RWPE2 (cell line): ENCODE measurements at regions not wholly inside any gene's neighbourhood (a gene's known extent, or its start where the extent isn't known, plus 50 kb on each side); places are given as distances from the start of the nearest gene placed in this dataset.

Source experiments
- ATAC-seq: fragments of 200-7000 bp; cut with Tn5 transposase; 3 replicates; pipeline ENCODE4 v1.9.1; 2021; ENCODE audit warnings: low read depth
- DNase-seq: peaks from one replicate; pipeline ENCODE4 v3.0.0-alpha.2; 2020; ENCODE audit warnings: low spot score
- H3K27ac ChIP-seq: fragments of 450-650 bp; 2 replicates; pipeline ENCODE4 v1.5.1; 2017; ENCODE audit warnings: mild to moderate bottlenecking; ENCODE audit not compliant: poor library complexity, severe bottlenecking
- H3K27me3 ChIP-seq: fragments of 250-450 bp; sonication (Bioruptor Pico); 2 replicates; pipeline ENCODE4 v1.5.1; 2021; ENCODE audit warnings: mild to moderate bottlenecking, moderate library complexity; ENCODE audit not compliant: insufficient read depth, poor library complexity, severe bottlenecking
- H3K36me3 ChIP-seq: fragments of 250-450 bp; sonication (Bioruptor Pico); 2 replicates; pipeline ENCODE4 v1.5.1; 2020; ENCODE audit warnings: low read depth, mild to moderate bottlenecking, moderate library complexity
- H3K4me1 ChIP-seq: fragments of 250-450 bp; sonication (Bioruptor Pico); 2 replicates; pipeline ENCODE4 v1.5.1; 2021; ENCODE audit warnings: mild to moderate bottlenecking, moderate library complexity; ENCODE audit not compliant: insufficient read depth, poor library complexity, severe bottlenecking
- H3K4me3 ChIP-seq: fragments of 250-450 bp; sonication (Bioruptor Pico); 2 replicates; pipeline ENCODE4 v1.5.1; 2021; ENCODE audit warnings: mild to moderate bottlenecking, moderate library complexity; ENCODE audit not compliant: severe bottlenecking
- H3K9me3 ChIP-seq: fragments of 250-450 bp; sonication (Bioruptor Pico); 2 replicates; pipeline ENCODE4 v1.5.1; 2021; ENCODE audit warnings: mild to moderate bottlenecking, moderate library complexity; ENCODE audit not compliant: severe bottlenecking
- CTCF ChIP-seq: fragments of 450-650 bp; IDR thresholded peaks from one replicate; pipeline ENCODE4 v1.5.1; 2017; ENCODE audit warnings: mild to moderate bottlenecking, moderate library complexity; ENCODE audit not compliant: poor library complexity, severe bottlenecking

- Histone ChIP-seq H3K27me3 (no peaks in the 10 kb centered on the region), H3K36me3 (no peaks in the 10 kb centered on the region), H3K27ac (no peak overlapping the region), H3K4me1 (peaks cover 5% of the 10 kb centered on the region), H3K9me3 (no peaks in the 10 kb centered on the region), H3K4me3 (no peak overlapping the region)
- ATAC-seq: no peak
- no peak for TF ChIP-seq CTCF
- no peak for DNase-seq
These were observed 430.9 kb upstream of the ZNF608 start for GRCh38 chr5:125177340-125177739.

GRCh38 chr5:125179612-125180011, 433.2 kb upstream of the ZNF608 start:
- H3K4me3 ChIP-seq: no peak overlapping the region

GRCh38 chr5:125180231-125180829, 433.9 kb upstream of the ZNF608 start:
- no peak for ATAC-seq
- H3K27ac ChIP-seq: no peak overlapping the region

More at GRCh38 chr5:125179612-125180011, 433.2 kb upstream of the ZNF608 start:
- H3K36me3 ChIP-seq: no peaks in the 10 kb centered on the region
- H3K27me3 ChIP-seq: no peaks in the 10 kb centered on the region
- ATAC-seq (no peak), DNase-seq (no peak)
- no peak overlapping the region for H3K27ac ChIP-seq
- H3K4me1 ChIP-seq: peaks cover 5% of the 10 kb centered on the region
- no peaks in the 10 kb centered on the region for H3K9me3 ChIP-seq
- TF ChIP-seq CTCF: no peak

GRCh38 chr5:125181159-125181558, 434.7 kb upstream of the ZNF608 start:
- TF ChIP-seq CTCF: no peak
- H3K4me3 ChIP-seq: no peak overlapping the region
- no peaks in the 10 kb centered on the region for H3K9me3 ChIP-seq
- ATAC-seq (0 out of 3 replicates have a peak, but pooled peaks have one; percentile 21), DNase-seq (no peak)
- no peak overlapping the region for H3K27ac ChIP-seq
- no peaks in the 10 kb centered on the region for H3K27me3 ChIP-seq
- H3K36me3 ChIP-seq: no peaks in the 10 kb centered on the region
- H3K4me1 ChIP-seq: peaks cover 4% of the 10 kb centered on the region

More at GRCh38 chr5:125180231-125180829, 433.9 kb upstream of the ZNF608 start:
- DNase-seq: no peak
- H3K4me1 ChIP-seq: peaks cover 5% of the 10 kb centered on the region
- TF ChIP-seq CTCF: no peak
- H3K4me3 ChIP-seq: no peak overlapping the region
- H3K9me3 ChIP-seq: no peaks in the 10 kb centered on the region
- no peaks in the 10 kb centered on the region for H3K36me3 ChIP-seq
- no peaks in the 10 kb centered on the region for H3K27me3 ChIP-seq

GRCh38 chr5:125181955-125182354, 435.5 kb upstream of the ZNF608 start:
- no peak for ATAC-seq
- Histone ChIP-seq H3K27ac (no peak overlapping the region), H3K4me3 (no peak overlapping the region), H3K36me3 (no peaks in the 10 kb centered on the region), H3K27me3 (no peaks in the 10 kb centered on the region), H3K4me1 (no peaks in the 10 kb centered on the region), H3K9me3 (no peaks in the 10 kb centered on the region)
- TF ChIP-seq CTCF: no peak
- no peak for DNase-seq
